ENCODE measurements at regions not wholly inside any gene's neighbourhood (a gene's known extent, or its start where the extent isn't known, plus 50 kb on each side); places are given as distances from the start of the nearest gene placed in this dataset.

DNA sequence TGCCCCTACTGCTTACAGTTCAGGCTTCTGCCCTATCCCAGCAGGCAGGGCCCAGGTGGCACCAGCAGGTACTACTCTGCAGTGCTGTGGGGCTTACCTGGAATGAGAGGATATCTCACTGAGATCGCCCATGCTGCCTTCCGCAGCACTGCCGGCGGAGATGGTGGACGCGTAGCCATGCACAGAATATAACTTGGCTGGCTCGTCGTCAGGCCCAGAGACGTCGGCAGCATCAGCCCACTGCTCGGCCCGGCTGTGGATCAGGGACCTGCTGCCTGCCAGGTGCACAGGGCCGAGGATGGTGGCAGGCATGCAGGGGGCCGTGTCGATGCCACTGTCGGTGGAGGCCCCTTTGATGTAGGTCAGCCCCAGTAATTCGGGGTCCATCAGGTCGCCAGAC is 190.9 kb downstream of the SIPA1L2 start:
- H3K36me3 ChIP-seq (ENCODE audit: insufficient read depth, low read length) = peaks cover 89% of the 10 kb centered on the region
- no peak overlapping the region for H3K4me3 ChIP-seq (ENCODE audit: low read length)
- peaks cover 26% of the 10 kb centered on the region for H3K4me1 ChIP-seq (ENCODE audit: insufficient read depth, low read length)
- no peaks in the 10 kb centered on the region for H3K9me3 ChIP-seq (ENCODE audit: low read length)
- H3K27me3 ChIP-seq (ENCODE audit: insufficient read depth, low read length) = no peaks in the 10 kb centered on the region
- no peak overlapping the region for H2AFZ ChIP-seq (ENCODE audit: low read depth, low read length)

DNA sequence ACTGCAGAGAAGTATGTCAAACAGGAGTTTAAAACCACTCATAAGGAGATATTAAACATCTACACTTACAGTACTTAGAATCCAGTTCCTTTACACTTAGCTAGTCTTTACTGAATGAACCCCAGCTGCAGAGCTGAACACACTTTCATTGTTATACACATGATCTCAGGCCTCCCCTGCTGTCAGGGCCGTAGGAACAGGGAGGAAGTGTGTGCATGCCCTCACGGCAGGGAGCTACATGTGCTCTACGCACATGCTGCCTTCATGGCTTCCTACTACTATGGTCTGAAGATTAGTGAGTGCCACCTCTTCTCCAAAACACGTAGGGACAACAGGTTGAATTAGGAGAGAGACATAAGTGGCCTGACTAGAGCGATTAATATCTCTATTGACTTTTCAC is 191.5 kb downstream of the SIPA1L2 start:
- Histone ChIP-seq H3K36me3 (ENCODE audit: insufficient read depth, low read length) (peaks cover 88% of the 10 kb centered on the region), H3K4me3 (ENCODE audit: low read length) (no peak overlapping the region), H2AFZ (ENCODE audit: low read depth, low read length) (no peak overlapping the region), H3K9me3 (ENCODE audit: low read length) (no peaks in the 10 kb centered on the region), H3K27me3 (ENCODE audit: insufficient read depth, low read length) (no peaks in the 10 kb centered on the region), H3K4me1 (ENCODE audit: insufficient read depth, low read length) (peaks cover 26% of the 10 kb centered on the region)

DNA sequence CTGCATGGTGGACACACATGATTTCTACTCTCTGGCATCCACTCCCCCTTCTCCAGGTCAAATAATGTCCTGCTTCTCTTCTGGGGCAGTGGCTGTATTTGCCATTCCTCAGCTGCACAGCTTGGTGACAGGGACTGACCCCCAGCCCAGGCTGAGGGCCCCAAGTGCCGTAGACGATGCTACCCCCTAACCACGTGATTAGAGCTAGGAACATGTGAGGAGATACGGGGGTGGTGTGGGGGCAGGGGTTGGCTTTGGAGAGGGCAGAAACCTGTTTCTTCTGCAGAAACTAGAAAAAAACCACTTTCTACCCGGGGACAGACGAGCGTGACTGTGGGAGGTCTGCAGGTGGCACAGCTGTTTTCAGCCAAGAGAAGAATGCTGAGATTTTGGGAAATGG is 192.4 kb downstream of the SIPA1L2 start:
- H3K36me3 ChIP-seq (ENCODE audit: insufficient read depth, low read length) = peaks cover 88% of the 10 kb centered on the region
- H3K4me1 ChIP-seq (ENCODE audit: insufficient read depth, low read length) = peaks cover 26% of the 10 kb centered on the region
- H3K4me3 ChIP-seq (ENCODE audit: low read length) = no peak overlapping the region
- H2AFZ ChIP-seq (ENCODE audit: low read depth, low read length) = no peak overlapping the region
- H3K27me3 ChIP-seq (ENCODE audit: insufficient read depth, low read length) = no peaks in the 10 kb centered on the region
- H3K9me3 ChIP-seq (ENCODE audit: low read length) = no peaks in the 10 kb centered on the region

DNA sequence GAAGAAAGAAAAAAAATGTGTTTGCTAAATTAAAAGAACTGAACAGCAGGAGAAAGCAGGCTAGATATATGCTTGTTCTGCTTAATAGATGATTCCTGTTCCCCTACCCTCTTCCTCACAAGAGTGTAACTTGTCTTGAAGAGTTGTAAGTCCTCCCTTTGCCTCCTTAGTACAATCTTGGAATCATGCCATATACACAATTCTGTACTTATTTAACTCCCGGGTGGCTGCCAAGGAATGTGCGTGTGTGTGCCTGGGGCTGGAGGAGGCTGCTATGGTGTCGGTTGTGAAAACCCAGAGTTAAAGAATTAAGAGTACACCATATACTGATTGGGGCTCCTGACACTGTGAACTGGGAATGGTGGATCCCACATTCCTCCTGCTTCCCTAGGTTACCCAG is 194.2 kb downstream of the SIPA1L2 start:
- H3K36me3 ChIP-seq (ENCODE audit: insufficient read depth, low read length) = peaks cover 90% of the 10 kb centered on the region

DNA sequence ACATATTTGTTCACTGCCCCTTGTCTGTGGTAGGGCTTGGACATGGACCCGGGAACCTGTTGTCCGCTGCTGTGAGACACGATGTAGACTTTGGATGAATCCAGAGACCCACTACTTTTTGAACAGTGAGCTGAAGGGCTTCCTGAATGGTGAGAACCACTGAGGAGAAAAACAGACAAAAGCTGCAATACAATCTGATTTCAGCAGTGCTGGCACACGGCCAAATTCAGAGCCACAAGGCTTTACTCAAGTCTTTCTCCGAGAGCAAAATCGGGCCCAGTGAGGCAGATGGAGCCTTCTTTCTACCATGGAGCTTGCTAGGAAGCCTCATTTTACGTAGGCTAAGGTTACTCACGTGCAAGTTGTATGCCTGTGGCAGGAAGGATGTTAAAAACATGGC is 197.6 kb downstream of the SIPA1L2 start:
- H3K4me3 ChIP-seq (ENCODE audit: low read length) = no peak overlapping the region
- H3K36me3 ChIP-seq (ENCODE audit: insufficient read depth, low read length) = peaks cover 89% of the 10 kb centered on the region
- H3K27me3 ChIP-seq (ENCODE audit: insufficient read depth, low read length) = no peaks in the 10 kb centered on the region
- H2AFZ ChIP-seq (ENCODE audit: low read depth, low read length) = no peak overlapping the region
- peaks cover 17% of the 10 kb centered on the region for H3K4me1 ChIP-seq (ENCODE audit: insufficient read depth, low read length)
- H3K9me3 ChIP-seq (ENCODE audit: low read length) = no peaks in the 10 kb centered on the region

More for the DNA sequence above, 194.2 kb downstream of the SIPA1L2 start:
- peaks cover 26% of the 10 kb centered on the region for H3K4me1 ChIP-seq (ENCODE audit: insufficient read depth, low read length)
- H3K9me3 ChIP-seq (ENCODE audit: low read length) = no peaks in the 10 kb centered on the region
- H3K27me3 ChIP-seq (ENCODE audit: insufficient read depth, low read length) = no peaks in the 10 kb centered on the region
- H2AFZ ChIP-seq (ENCODE audit: low read depth, low read length) = no peak overlapping the region
- no peak overlapping the region for H3K4me3 ChIP-seq (ENCODE audit: low read length)

DNA sequence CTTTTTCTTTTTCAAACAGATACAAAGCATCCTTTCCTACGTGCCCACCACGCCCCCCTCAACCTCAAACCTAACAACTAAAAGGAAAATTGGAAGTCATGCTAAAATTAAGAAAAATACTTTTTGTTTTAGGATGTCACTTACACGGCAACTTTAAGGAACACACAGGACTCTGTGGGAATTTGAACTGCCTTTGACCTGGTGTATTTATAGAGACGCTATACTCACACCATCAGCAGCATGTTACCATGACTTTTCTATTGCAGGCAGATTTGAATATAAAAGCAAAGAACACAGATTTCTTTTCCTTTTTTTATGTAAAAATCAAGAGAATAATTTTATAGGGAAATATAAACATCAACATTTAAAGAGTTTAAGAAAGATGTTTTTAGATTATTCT is 198.2 kb downstream of the SIPA1L2 start:
- Histone ChIP-seq H3K27me3 (ENCODE audit: insufficient read depth, low read length) (no peaks in the 10 kb centered on the region), H3K4me3 (ENCODE audit: low read length) (no peak overlapping the region), H3K36me3 (ENCODE audit: insufficient read depth, low read length) (peaks cover 92% of the 10 kb centered on the region), H2AFZ (ENCODE audit: low read depth, low read length) (no peak overlapping the region), H3K9me3 (ENCODE audit: low read length) (no peaks in the 10 kb centered on the region), H3K4me1 (ENCODE audit: insufficient read depth, low read length) (peaks cover 16% of the 10 kb centered on the region)

DNA sequence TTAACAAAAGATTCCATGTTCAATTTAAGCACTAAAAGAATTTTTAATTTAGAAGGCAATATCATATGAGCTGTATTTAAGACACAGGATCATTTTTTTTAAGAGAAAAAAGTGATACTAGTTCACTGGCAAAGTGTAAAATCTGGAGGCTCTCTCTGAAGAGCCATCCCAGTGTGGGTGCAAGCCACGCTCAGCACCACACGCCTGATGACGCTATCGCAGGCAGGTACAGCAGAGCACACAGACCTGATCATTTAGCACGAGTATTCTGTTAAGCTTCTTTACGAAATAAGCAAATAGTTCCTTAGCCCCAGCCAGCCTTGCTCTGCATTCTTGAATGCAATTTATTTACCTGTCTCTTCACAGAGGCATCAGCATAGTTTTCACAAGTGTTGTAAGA is 198.6 kb downstream of the SIPA1L2 start:
- H3K9me3 ChIP-seq (ENCODE audit: low read length) = no peaks in the 10 kb centered on the region
- H3K4me3 ChIP-seq (ENCODE audit: low read length) = no peak overlapping the region
- H3K36me3 ChIP-seq (ENCODE audit: insufficient read depth, low read length) = peaks cover 92% of the 10 kb centered on the region
- no peaks in the 10 kb centered on the region for H3K27me3 ChIP-seq (ENCODE audit: insufficient read depth, low read length)
- peaks cover 12% of the 10 kb centered on the region for H3K4me1 ChIP-seq (ENCODE audit: insufficient read depth, low read length)
- no peak overlapping the region for H2AFZ ChIP-seq (ENCODE audit: low read depth, low read length)

DNA sequence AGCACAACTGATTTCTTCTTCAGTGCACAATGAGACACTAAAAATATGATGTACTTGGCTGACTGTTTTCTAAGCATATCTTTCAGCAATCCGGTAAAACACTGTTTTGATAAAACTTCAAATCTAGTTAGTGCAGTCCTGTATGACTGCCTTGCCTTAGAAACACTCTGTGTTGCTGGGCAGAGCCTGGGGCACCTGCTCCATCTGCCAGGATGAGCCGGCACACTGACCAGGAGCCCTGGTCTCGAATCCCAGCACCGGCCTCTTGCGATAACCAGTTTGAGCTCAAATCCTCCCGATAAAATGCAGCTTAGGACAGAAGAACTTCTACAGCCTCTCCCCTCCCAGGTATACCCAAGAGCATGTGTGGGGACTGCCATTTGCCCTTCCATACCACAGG is 199.5 kb downstream of the SIPA1L2 start:
- Histone ChIP-seq H3K9me3 (ENCODE audit: low read length) (no peaks in the 10 kb centered on the region), H2AFZ (ENCODE audit: low read depth, low read length) (no peak overlapping the region), H3K27me3 (ENCODE audit: insufficient read depth, low read length) (no peaks in the 10 kb centered on the region), H3K4me3 (ENCODE audit: low read length) (no peak overlapping the region), H3K36me3 (ENCODE audit: insufficient read depth, low read length) (peaks cover 92% of the 10 kb centered on the region), H3K4me1 (ENCODE audit: insufficient read depth, low read length) (peaks cover 6% of the 10 kb centered on the region)

DNA sequence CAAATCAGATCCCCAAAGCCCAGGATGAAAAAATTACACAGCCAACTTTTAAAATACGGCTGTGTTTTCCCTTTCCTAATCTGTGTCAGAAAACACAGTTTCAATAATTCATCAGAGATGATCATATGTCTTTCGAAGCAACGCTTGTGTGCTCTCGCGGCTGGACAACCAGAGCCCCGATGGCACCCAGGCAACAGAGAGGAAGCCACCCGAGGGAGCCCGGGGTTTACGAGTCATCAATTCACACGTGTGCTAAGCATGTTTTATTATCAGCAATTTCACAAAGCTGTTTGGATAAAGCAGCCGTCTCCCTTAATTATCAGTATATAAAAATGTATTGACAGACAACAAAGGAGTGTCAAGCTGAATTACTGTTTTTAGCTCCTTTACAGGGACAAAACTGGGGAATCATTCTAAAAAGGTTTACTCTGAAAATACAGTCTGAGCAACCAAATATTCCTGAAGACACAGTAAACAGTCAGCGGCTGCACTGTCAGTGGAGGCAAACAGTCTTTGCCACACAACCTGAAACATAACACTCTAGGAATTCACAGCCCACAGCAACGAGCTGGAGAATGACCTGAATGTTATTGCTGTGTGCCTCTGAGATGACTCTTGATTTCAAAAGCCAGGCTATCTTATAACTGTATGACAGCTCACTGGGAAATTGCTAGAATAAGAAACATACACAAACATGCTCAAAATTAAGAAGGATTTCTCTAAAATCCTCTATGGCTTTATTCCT is 201.0 kb downstream of the SIPA1L2 start:
- Histone ChIP-seq H2AFZ (ENCODE audit: low read depth, low read length) (no peak overlapping the region), H3K36me3 (ENCODE audit: insufficient read depth, low read length) (peaks cover 91% of the 10 kb centered on the region), H3K4me3 (ENCODE audit: low read length) (no peak overlapping the region), H3K4me1 (ENCODE audit: insufficient read depth, low read length) (peaks cover 6% of the 10 kb centered on the region), H3K9me3 (ENCODE audit: low read length) (no peaks in the 10 kb centered on the region), H3K27me3 (ENCODE audit: insufficient read depth, low read length) (no peaks in the 10 kb centered on the region)

DNA sequence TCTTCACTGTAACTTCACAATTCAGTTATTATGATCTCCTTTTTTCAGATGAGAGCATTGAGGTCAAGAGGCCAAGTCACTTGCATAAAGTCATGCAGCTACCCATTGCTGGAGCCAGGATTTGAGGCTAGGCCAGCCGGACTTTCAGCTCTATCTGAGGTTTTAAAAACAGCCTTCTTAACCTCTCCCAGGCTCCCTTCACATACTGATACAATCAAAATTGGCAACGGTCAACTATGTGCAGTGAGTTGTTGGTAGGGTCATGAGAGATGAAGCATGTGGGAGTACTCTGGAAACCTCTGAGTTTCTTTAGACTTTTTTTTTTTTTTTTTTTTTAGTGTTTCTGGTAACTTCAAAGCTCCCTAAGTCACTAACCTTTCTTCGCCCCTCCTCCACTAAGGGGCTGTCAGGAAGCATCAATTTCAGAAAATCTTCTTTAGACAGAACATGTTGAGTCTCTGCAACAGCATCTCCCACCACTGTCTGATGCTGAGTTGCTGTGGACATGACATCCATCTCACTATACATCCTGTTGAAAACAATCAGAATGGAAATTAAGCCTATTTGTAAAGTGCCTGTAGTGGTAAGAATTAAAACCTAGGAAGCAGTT is 201.8 kb downstream of the SIPA1L2 start:
- no peaks in the 10 kb centered on the region for H3K9me3 ChIP-seq (ENCODE audit: low read length)
- H3K36me3 ChIP-seq (ENCODE audit: insufficient read depth, low read length) = peaks cover 92% of the 10 kb centered on the region
- peaks cover 6% of the 10 kb centered on the region for H3K4me1 ChIP-seq (ENCODE audit: insufficient read depth, low read length)
- no peak overlapping the region for H2AFZ ChIP-seq (ENCODE audit: low read depth, low read length)
- H3K4me3 ChIP-seq (ENCODE audit: low read length) = no peak overlapping the region
- no peaks in the 10 kb centered on the region for H3K27me3 ChIP-seq (ENCODE audit: insufficient read depth, low read length)

DNA sequence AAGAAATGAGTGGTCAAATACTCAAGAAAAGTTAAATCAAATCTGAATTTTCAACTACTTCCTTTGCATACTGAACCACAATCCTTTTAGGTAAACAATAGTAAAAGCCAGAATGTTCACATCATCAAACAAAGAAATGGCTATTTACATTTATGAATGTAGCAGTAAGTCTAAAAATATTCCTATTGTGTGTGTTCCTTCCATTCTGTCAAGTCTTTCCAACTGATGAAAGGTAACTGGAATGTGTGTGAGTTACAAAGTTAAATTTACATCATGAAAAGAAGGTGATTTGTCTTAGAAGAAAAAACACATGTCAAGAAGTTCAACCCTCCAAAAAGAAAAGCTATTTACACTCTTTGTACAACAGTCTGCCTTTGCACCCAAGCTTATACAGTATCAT is 203.1 kb downstream of the SIPA1L2 start:
- Histone ChIP-seq H3K9me3 (ENCODE audit: low read length) (no peaks in the 10 kb centered on the region), H2AFZ (ENCODE audit: low read depth, low read length) (no peak overlapping the region), H3K36me3 (ENCODE audit: insufficient read depth, low read length) (peaks cover 94% of the 10 kb centered on the region), H3K4me1 (ENCODE audit: insufficient read depth, low read length) (peaks cover 6% of the 10 kb centered on the region), H3K4me3 (ENCODE audit: low read length) (no peak overlapping the region), H3K27me3 (ENCODE audit: insufficient read depth, low read length) (no peaks in the 10 kb centered on the region)

DNA sequence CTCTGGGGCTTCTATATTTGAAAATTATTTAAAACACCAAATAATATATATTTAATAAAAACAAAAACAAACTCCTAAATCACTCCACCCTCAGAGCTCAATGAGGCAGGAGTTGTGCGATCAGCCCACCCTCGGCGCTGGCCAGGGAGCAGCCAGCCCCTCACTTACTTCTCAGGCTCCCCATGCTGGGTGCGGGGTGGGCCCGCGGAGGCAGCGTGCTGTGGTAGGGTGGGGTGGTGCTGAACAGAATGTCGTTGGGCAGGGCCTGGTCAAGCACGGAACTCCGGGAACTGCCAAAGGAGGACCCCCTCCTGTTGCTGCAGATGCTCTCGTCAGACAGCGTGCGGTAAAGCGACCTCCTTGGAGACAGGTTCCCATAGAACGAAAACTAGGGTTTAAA is 204.5 kb downstream of the SIPA1L2 start:
- H3K36me3 ChIP-seq (ENCODE audit: insufficient read depth, low read length) = peaks cover 94% of the 10 kb centered on the region
- H3K9me3 ChIP-seq (ENCODE audit: low read length) = no peaks in the 10 kb centered on the region
- H3K27me3 ChIP-seq (ENCODE audit: insufficient read depth, low read length) = no peaks in the 10 kb centered on the region
- no peak overlapping the region for H3K4me3 ChIP-seq (ENCODE audit: low read length)
- peaks cover 6% of the 10 kb centered on the region for H3K4me1 ChIP-seq (ENCODE audit: insufficient read depth, low read length)
- no peak overlapping the region for H2AFZ ChIP-seq (ENCODE audit: low read depth, low read length)

DNA sequence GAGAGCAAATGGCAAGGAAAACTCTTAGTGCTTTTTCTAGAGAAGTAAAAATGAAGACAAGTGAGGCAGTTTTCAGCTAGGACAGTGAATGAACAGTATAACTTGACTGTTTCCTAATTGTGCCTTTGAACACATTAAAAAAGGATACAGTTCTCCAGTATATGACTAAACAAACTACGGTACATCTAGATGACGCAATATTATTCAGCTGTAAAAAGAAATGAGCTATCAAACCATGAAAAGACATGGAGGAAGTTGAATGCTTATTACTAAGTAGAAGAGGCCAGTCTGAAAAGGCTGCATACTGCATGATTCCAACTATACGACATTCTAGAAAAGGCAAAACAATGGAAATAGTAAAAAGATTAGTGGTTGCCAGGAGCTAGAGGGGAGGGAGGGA is 206.3 kb downstream of the SIPA1L2 start:
- Histone ChIP-seq H3K27me3 (ENCODE audit: insufficient read depth, low read length) (no peaks in the 10 kb centered on the region), H3K4me1 (ENCODE audit: insufficient read depth, low read length) (no peaks in the 10 kb centered on the region), H3K9me3 (ENCODE audit: low read length) (no peaks in the 10 kb centered on the region), H3K36me3 (ENCODE audit: insufficient read depth, low read length) (peaks cover 94% of the 10 kb centered on the region), H2AFZ (ENCODE audit: low read depth, low read length) (no peak overlapping the region), H3K4me3 (ENCODE audit: low read length) (no peak overlapping the region)

DNA sequence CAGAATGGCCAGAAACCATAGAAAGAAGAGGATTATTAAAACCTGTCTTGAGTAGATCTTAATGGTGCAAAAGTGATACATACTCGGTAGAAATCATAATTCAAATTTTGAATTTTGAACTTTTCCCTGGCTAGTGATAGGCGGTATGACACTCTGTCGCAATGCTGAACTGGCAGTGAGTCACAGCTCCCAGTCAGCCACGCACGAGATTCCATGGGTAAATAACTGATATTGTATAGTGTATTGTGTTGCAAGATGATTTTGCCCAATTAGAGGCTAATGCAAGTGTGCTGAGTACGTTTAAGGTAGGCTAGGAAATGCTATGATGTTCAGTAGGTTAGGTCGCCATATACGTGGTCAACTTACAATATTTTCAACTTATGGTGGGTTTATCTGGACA is 207.0 kb downstream of the SIPA1L2 start:
- H3K36me3 ChIP-seq (ENCODE audit: insufficient read depth, low read length) = peaks cover 94% of the 10 kb centered on the region
- no peaks in the 10 kb centered on the region for H3K9me3 ChIP-seq (ENCODE audit: low read length)
- no peak overlapping the region for H2AFZ ChIP-seq (ENCODE audit: low read depth, low read length)
- peaks cover 2% of the 10 kb centered on the region for H3K4me1 ChIP-seq (ENCODE audit: insufficient read depth, low read length)
- H3K27me3 ChIP-seq (ENCODE audit: insufficient read depth, low read length) = no peaks in the 10 kb centered on the region
- H3K4me3 ChIP-seq (ENCODE audit: low read length) = no peak overlapping the region
